Stomach smooth muscle (tissue), 2 donors: ENCODE measurements at regions not wholly inside any gene's neighbourhood (a gene's known extent, or its start where the extent isn't known, plus 50 kb on each side); places are given as distances from the start of the nearest gene placed in this dataset.

ENCODE experiments used
- H3K27ac ChIP-seq: one replicate; pipeline ENCODE4 v1.7.0; 2013; ENCODE audit warnings: mild to moderate bottlenecking, low read length, inconsistent platforms
- H3K27me3 ChIP-seq, 2 donors: one replicate each; pipeline ENCODE4 v1.7.0; 2013; ENCODE audit warnings: low read length in 2 of 2; ENCODE audit not compliant: insufficient read depth in 2 of 2, control insufficient read depth in 1 of 2
- H3K36me3 ChIP-seq, 2 donors: one replicate each; pipeline ENCODE4 v1.7.0; 2013; ENCODE audit warnings: low read length in 2 of 2; ENCODE audit not compliant: control insufficient read depth in 2 of 2, insufficient read depth in 2 of 2
- H3K4me1 ChIP-seq: one replicate; pipeline ENCODE4 v1.7.0; 2013; ENCODE audit warnings: low read length; ENCODE audit not compliant: control insufficient read depth, insufficient read depth
- H3K4me3 ChIP-seq, 2 donors: one replicate each; pipeline ENCODE4 v1.7.0; 2013; ENCODE audit warnings: low read length in 2 of 2
- H3K9ac ChIP-seq, 2 donors: one replicate each; pipeline ENCODE4 v1.7.0; 2013; ENCODE audit warnings: low read length in 2 of 2, mild to moderate bottlenecking in 1 of 2
- H3K9me3 ChIP-seq, 2 donors: one replicate each; pipeline ENCODE4 v1.7.0; 2013; ENCODE audit warnings: low read length in 2 of 2; ENCODE audit not compliant: control insufficient read depth in 2 of 2
- donor health status: healthy.
- donor health status: Pancreatic carcinoma.

- Histone ChIP-seq H3K4me3 (no peak overlapping the region), H3K27ac (no peak overlapping the region), H3K4me1 (no peaks in the 10 kb centered on the region), H3K9ac (no peak overlapping the region), H3K27me3 (no peaks in the 10 kb centered on the region), H3K36me3 (no peaks in the 10 kb centered on the region), H3K9me3 (no peaks in the 10 kb centered on the region)
Observed at GRCh38 chr4:111880116-111880515, 265.1 kb upstream of the FAM241A start.

DNA sequence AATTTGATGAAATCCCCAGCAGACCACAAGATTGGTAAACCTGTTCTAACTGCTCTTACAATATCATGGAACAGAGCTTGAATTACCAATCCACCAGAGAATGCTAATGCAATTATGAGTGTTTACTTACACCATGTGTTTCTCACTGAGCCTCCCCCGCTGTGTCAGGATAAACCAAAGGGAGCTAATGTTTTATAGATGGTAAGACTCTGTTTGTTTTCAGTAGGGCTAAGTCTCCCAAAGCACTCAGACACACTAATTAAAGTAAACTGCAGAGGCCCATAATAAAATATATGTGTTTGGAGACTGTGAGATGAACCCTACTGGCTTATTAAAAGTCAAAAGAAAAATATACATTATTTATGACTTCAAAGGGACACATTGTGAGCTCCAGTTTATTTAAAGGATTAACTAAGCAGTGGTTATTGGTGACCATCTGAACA, 261.7 kb upstream of the FAM241A start:
- Histone ChIP-seq H3K27ac (no peak overlapping the region), H3K36me3 (no peaks in the 10 kb centered on the region), H3K4me1 (no peaks in the 10 kb centered on the region), H3K9me3 (no peaks in the 10 kb centered on the region), H3K9ac (no peak overlapping the region), H3K4me3 (no peak overlapping the region), H3K27me3 (no peaks in the 10 kb centered on the region)

- H3K9ac ChIP-seq, result no peak overlapping the region
- no peaks in the 10 kb centered on the region for H3K36me3 ChIP-seq
- no peaks in the 10 kb centered on the region for H3K4me1 ChIP-seq
- no peak overlapping the region for H3K4me3 ChIP-seq
- no peak overlapping the region for H3K27ac ChIP-seq
- peaks cover 0 to 6% of the 10 kb centered on the region in 2 donors for H3K9me3 ChIP-seq
- H3K27me3 ChIP-seq, result no peaks in the 10 kb centered on the region
Observed at GRCh38 chr4:111890412-111890811, 254.8 kb upstream of the FAM241A start.

- Histone ChIP-seq H3K4me1 (no peaks in the 10 kb centered on the region), H3K27me3 (no peaks in the 10 kb centered on the region), H3K27ac (no peak overlapping the region), H3K36me3 (no peaks in the 10 kb centered on the region), H3K4me3 (no peak overlapping the region), H3K9me3 (no peaks in the 10 kb centered on the region), H3K9ac (no peak overlapping the region)
Observed at GRCh38 chr4:111905511-111905910, 239.7 kb upstream of the FAM241A start.

- Histone ChIP-seq H3K36me3 (no peaks in the 10 kb centered on the region), H3K27ac (no peak overlapping the region), H3K27me3 (no peaks in the 10 kb centered on the region), H3K4me3 (no peak overlapping the region), H3K4me1 (no peaks in the 10 kb centered on the region), H3K9me3 (no peaks in the 10 kb centered on the region), H3K9ac (no peak overlapping the region)
Observed at GRCh38 chr4:111919639-111920038, 225.6 kb upstream of the FAM241A start.

- Histone ChIP-seq H3K36me3 (no peaks in the 10 kb centered on the region), H3K9ac (no peak overlapping the region), H3K4me1 (no peaks in the 10 kb centered on the region), H3K9me3 (no peaks in the 10 kb centered on the region), H3K27me3 (no peaks in the 10 kb centered on the region), H3K27ac (no peak overlapping the region), H3K4me3 (no peak overlapping the region)
Observed at GRCh38 chr4:111921714-111922113, 223.5 kb upstream of the FAM241A start.

DNA sequence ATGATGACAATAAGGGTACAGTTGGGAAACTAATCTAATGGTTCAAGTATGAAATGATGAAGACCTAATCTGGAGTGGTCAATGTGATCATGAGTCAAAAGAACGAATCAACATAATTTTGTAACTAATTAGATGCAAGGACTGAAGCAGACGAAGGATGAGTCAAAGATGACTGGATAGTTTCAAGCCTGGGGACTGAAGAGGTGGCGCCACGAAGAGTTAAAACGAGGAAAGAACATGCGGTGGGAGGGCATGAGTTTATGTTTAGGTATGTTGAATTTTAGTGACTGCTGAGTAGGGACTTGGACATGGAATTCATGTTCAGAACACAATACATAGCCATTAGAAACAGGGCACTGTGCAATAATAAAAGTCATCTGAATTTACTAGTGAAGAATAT, 221.5 kb upstream of the FAM241A start:
- H3K27ac ChIP-seq, result no peak overlapping the region
- no peak overlapping the region for H3K9ac ChIP-seq
- H3K36me3 ChIP-seq, result no peaks in the 10 kb centered on the region
- no peaks in the 10 kb centered on the region for H3K27me3 ChIP-seq
- H3K4me3 ChIP-seq, result no peak overlapping the region
- no peaks in the 10 kb centered on the region for H3K9me3 ChIP-seq
- H3K4me1 ChIP-seq, result no peaks in the 10 kb centered on the region

- H3K9ac ChIP-seq, result no peak overlapping the region
- H3K36me3 ChIP-seq, result no peaks in the 10 kb centered on the region
- H3K27ac ChIP-seq, result no peak overlapping the region
- H3K27me3 ChIP-seq, result no peaks in the 10 kb centered on the region
- H3K4me3 ChIP-seq, result no peak overlapping the region
- no peaks in the 10 kb centered on the region for H3K9me3 ChIP-seq
- no peaks in the 10 kb centered on the region for H3K4me1 ChIP-seq
Observed at GRCh38 chr4:111924696-111925095, 220.6 kb upstream of the FAM241A start.

GRCh38 chr4:111930659-111931058, 214.6 kb upstream of the FAM241A start:
- no peaks in the 10 kb centered on the region for H3K27me3 ChIP-seq
- no peaks in the 10 kb centered on the region for H3K9me3 ChIP-seq
- H3K36me3 ChIP-seq, result no peaks in the 10 kb centered on the region
- H3K27ac ChIP-seq, result no peak overlapping the region
- no peak overlapping the region for H3K9ac ChIP-seq
- H3K4me1 ChIP-seq, result no peaks in the 10 kb centered on the region
- no peak overlapping the region for H3K4me3 ChIP-seq

DNA sequence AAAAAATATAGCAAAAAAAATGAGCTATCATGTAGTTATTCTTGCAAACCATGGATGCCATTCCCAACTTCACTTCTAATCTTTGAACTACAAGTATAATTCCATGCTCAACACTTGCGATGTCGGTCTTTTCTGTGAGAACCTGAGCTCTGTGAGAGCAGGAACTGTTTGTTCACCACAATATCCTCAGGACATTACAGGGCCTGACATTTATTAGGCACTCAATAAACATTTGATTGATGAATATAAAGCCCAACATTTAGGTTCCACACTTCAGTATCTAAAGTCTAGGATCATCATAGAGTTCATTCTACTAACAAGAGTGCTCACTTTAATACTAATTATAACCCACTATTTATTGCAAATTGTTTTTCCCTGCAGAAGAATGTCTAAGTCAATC, 211.6 kb upstream of the FAM241A start:
- Histone ChIP-seq H3K4me3 (no peak overlapping the region), H3K4me1 (no peaks in the 10 kb centered on the region), H3K27me3 (no peaks in the 10 kb centered on the region), H3K9ac (no peak overlapping the region), H3K36me3 (no peaks in the 10 kb centered on the region), H3K9me3 (no peaks in the 10 kb centered on the region), H3K27ac (no peak overlapping the region)

DNA sequence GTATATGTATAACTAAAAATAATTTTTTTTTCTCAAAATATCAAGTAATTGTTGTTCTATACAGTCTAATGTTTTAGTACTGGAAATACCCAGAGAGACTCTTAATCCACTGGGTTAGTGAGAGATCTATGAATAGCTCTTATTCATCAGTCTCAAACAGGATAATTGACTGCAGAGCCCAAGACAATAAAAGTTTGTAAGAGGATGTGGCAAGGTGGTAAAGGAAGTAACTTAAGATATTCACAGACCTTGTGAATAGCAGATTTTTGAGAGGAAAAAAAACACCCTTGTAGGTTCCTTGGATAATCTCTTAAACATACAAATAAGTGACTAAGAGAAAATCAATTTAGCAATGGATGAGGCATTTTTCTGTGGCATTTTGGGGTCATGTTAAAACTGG, 210.9 kb upstream of the FAM241A start:
- H3K9ac ChIP-seq, result no peak overlapping the region
- H3K9me3 ChIP-seq, result no peaks in the 10 kb centered on the region
- H3K4me3 ChIP-seq, result no peak overlapping the region
- H3K36me3 ChIP-seq, result no peaks in the 10 kb centered on the region
- H3K4me1 ChIP-seq, result no peaks in the 10 kb centered on the region
- H3K27me3 ChIP-seq, result no peaks in the 10 kb centered on the region
- no peak overlapping the region for H3K27ac ChIP-seq
